Stimulated activated naive CD4-positive, alpha-beta T cell treated with Interleukin-2 at 50 U/mL for 16 hours (primary cell): ENCODE measurements at regions not wholly inside any gene's neighbourhood (a gene's known extent, or its start where the extent isn't known, plus 50 kb on each side); places are given as distances from the start of the nearest gene placed in this dataset.

Experiments
- DNase-seq: peaks from one replicate; lab custom pipeline; 2025; lab: John Stamatoyannopoulos, UW

DNA sequence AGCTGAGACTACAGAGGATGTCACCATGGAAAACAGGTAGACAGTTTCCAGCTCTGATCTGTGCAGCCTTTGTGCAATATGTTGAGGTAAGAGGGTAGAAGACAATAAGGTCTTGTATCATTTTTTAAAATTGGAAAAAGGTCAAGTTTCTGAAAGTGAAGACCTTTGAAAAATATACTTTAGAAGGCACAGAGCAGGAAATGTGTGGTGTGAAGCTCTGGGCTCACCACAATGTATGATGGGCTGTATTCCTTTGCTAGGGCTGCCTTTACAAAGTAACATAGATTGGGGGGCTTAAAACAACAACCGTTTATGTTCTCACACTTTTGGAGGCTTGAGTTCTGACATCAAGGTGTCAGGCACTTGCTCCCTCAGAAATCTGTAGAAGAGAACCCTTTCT is 514.3 kb upstream of the JARID2 start:
- DNase-seq, result no peak

- DNase-seq, result no peak
Measured at GRCh38 chr6:14732226-14732843, 513.5 kb upstream of the JARID2 start.

DNA sequence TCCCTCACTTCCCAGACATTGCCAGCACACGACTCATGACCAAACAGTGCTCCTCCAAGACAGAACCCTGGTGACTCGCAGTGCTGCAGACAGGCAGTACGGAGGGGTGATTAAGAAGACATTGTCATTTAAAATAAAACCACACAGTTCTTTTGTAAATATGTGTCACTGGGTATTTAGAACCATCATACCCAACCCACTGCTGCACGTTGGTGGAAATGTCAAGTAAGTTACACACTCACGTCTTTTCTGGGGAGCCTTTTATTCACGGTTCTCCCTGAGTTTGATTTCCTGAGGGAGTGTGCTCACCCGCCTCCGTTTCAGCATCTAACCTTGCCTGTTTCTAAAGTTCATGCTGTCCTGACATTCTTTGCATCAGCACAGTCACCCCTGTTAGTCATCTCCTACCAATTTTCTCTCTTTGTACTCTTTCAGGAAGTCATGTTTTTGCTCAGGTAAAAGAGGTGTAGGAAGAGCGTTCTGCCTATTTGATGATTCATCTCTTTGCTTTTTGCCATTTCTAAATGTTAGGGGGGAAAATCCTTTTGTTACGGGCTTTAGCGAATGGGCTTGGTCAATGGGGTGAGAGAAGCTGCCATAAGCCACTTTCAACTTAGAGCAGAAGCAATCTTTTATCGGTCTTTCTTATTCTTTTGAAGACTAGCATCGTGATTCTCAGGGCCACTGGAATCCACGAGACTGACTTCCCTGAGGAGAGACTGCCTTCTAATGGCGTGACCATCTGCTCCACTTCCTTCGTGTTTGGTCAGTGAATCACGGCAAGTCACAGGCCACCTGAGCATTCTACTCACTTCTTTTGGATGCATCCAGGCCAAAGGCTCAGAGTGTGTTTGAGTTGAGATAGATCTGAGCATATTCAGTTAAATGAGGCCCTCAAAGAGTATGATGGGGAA is 512.8 kb upstream of the JARID2 start:
- DNase-seq, result peak; percentile 70

DNA sequence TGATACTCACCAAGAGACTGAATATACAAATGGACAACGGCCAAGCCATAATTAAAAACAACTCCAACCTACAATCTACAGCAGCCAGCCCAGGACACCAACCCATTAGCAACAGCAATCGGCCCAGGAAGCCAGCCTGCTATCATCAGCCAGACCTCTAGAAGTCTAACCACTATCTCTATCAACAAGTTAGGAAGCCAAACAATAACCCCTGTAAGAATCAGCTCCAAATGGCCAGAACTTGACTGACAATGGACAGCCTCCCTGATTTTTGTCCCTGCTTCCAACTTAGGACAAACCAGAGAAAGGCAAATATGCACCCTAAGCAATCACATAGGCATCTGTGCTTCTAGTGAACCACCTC is 511.8 kb upstream of the JARID2 start:
- DNase-seq, result no peak

DNA sequence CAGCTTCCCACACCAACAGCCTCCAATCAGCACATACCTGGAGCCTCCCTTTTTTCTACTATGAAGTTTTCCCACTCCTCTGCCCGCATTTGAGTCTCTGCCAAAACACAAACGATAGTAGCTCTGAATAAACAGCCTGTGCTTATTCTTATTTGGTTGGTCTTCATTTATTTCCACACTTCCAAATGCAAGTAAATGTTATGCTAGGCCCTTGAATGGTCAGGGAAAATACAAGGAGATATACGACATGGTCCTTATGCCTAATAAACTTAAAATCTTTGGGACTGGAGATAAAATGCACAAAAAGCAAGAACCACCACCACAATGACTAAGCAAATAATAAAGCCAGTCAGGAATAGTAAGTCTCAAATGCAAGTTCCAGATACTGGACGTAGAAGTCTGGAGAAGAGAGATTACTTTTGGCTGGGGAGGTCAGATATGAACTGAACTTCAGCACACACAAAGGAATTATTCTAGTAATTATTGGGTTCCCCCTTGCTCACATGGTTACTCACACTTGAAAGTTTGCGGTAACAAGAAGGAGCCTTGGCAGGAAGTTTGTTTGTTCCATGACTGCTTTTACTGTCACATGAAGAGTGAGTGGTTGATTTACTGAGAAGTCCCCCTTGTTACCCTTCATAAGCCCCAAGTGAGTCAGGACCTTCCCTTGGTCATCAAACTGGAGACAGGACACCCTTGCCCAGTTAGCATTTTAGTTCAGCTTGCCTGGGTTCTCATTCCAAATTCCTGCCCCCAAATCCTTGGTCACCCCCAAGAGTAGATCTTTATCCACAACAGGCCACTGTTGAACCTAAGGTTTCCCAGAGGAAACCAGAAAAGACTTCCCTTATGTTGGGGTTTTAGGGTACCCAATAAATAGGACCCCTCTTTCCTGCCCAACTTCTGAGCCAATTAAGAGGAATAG is 511.2 kb upstream of the JARID2 start:
- DNase-seq, result peak; percentile 36

GRCh38 chr6:14735956-14736486 is 509.8 kb upstream of the JARID2 start:
- DNase-seq, result no peak

- no peak for DNase-seq
Measured at GRCh38 chr6:14736554-14736953, 509.3 kb upstream of the JARID2 start.

- DNase-seq, result no peak
Measured at GRCh38 chr6:14738497-14738896, 507.4 kb upstream of the JARID2 start.

- DNase-seq, result no peak
Measured at GRCh38 chr6:14738933-14739332, 506.9 kb upstream of the JARID2 start.

DNA sequence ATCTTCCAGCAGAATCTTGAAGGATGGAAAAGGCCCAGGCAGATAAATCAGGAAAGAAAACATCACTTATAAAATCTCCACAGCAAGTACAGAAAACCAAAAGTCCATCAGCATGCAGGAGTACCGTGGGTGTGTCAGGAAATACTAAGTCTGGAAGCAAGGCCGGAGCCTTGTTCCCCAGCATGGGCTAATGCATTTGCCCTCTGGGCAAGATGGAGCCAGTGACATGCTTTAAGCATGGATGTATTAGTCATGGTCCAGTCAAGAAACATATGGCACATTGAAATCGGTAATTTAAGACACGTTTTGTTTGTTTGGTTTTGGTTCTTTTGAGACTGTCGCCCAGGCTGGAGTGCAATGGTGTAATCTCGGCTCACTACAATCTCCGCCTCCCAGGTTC is 506.0 kb upstream of the JARID2 start:
- DNase-seq, result no peak

DNA sequence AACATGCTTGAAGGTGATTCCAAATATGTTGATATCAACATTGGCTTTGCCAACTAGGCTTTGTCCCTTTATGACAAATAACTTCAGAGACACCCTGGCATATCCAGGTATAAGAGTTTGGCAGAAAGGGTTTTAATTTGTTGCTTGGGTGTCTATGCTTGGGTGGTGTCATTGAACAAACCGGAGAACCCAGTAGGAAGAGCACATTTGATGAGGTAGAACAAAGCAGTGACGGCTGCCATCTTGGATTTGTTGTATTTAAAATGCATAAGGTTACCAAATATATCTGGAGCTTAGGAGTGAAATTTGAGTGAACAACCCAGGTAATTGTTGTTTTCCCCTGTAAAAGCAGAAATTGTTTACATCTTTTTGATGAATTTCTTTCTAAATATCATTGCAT is 503.7 kb upstream of the JARID2 start:
- DNase-seq, result no peak

DNA sequence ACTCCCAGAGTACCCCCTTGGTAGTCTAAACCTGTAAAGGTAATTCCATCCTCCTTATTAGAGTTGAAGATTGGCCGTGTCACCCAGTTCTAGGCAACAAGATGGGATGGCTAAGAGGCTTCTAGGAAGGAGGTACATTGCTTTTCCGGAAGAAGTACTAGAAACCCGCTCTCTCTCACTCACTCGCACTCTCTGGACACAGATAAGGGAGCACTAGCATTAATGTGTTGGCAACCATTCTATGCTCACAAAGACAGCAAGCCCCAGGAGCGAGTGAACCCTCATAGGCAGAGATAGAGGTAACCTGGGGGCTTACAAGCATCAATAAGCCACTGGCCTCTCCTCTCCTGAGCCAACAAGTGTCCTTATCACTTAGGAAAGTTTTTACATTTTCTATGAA is 503.2 kb upstream of the JARID2 start:
- DNase-seq, result no peak

DNA sequence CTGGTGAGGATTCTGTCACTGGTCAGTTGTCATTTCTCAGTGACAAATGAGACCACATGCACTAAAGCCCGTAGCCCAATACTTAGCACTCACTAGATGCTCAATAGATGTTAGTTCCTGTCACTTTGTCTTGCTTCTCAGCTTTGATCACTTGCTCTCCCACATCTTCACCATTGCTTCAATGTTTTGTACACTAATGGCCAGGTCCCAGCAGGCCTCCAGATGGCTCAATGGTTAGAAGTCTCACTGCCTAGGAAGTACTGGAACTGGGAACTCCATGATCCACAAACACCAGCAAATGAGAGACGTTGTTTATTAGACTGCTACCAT is 502.8 kb upstream of the JARID2 start:
- DNase-seq, result no peak

DNA sequence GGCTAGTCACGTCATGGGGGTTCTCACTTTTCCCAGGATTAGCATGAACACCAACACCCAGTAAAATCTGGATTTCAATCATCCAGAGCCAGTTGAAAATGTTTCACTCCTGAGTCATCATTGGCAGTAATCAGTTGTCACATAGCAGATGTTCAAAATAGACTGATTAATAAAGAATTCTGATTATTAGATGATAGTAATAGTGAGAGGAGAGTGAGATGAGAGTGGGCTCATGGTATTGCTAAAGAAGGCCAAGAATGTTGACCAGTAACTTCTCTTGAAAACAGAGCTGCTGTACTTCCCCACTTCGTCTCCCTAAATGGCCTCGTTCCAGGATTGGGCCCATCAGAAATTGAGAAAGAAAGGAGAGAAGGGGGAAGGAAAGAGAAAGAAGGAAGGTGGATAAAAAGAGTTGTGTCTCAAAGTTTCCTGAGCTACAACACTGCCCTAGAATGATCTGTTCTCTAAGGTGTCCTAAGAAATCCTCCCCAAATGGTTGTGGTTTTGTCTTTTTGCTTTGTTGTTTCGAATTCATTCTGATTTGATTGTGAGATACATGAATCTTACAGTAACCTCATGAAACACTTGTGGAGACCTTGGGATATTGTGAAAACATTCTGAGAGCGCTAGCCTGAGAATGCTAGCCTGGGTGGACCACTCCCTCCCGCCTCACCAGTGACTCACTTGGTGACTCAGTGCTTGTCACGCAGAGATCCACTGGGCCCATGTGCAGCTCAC is 502.2 kb upstream of the JARID2 start:
- DNase-seq, result peak; percentile 85

GRCh38 chr6:14744212-14744556 is 501.7 kb upstream of the JARID2 start:
- DNase-seq, result no peak

DNA sequence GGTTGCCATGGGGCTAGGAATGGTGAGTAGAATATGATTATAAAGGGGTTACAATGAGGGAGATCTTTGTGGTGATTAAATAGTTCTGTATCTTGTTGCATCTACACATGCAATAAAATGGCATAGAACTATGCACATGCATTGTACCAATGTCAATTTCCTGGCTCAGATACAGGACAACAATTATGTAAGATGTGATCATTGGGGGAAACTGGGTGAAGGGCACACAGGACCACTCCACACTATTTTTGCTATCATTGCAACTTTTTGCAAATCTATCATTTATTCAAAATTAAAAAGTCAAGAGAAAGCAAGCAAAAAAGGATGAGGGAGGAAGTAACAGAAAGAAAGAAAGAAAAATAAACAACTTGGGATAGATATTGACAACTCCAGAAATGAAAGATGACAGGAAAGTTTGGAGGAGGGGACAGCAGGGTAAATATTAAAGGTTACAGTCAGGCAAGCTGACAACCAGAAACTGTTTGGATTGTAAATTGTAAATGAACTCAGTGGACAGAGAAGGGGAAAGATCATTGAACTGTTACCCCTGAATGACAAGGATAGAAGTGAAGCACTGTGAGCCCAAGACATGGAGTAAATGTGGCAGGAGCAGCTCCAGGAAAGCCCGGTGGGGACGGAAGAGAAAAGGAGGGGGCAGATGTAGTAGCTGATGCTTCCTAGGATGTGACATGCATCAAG is 499.6 kb upstream of the JARID2 start:
- no peak for DNase-seq

GRCh38 chr6:14747881-14748520 is 497.9 kb upstream of the JARID2 start:
- DNase-seq, result peak; percentile 59

- peak; percentile 21 for DNase-seq
Measured at GRCh38 chr6:14748679-14749078, 497.2 kb upstream of the JARID2 start.

- no peak for DNase-seq
Measured at GRCh38 chr6:14750059-14750661, 495.7 kb upstream of the JARID2 start.

DNA sequence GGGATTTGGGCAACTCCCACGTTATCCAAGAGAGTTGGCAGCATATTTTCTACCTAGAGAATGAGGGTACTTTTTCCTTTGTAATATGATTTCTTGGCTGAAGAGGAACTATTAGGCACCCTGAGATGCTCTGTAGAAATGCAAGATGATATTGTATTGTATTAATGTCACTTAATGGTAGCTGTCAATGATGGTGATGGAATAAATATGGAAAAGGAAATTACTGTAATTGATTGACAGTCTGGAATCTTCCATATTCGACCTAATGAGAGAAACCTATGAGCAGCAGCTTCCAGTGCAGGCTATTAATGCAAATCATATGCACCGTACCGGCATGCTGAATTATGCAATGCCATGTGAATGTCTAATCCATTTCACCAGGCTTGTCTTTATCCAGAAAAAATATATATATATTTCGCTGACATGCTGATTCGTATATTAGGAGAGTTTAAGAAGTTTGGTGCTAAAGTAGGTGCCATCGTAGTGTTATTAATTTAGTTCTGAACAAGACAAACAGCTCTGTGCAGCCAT is 494.2 kb upstream of the JARID2 start:
- DNase-seq, result no peak
